ENCODE measurements at regions not wholly inside any gene's neighbourhood (a gene's known extent, or its start where the extent isn't known, plus 50 kb on each side); places are given as distances from the start of the nearest gene placed in this dataset.

- no peak for DNase-seq
- H3K36me3 ChIP-seq (ENCODE audit: control insufficient read depth, insufficient read depth, low read length), result no peaks in the 10 kb centered on the region
- H3K4me3 Mint-ChIP-seq, result no peak overlapping the region
- peaks cover 4% of the 10 kb centered on the region for H3K9me3 Mint-ChIP-seq
- no peak overlapping the region for H3K9ac ChIP-seq (ENCODE audit: extremely low read depth, low read length, poor library complexity, severe bottlenecking)
- H3K36me3 Mint-ChIP-seq (ENCODE audit: low read depth), result peaks cover 2% of the 10 kb centered on the region
- H3K27me3 ChIP-seq (ENCODE audit: control insufficient read depth, insufficient read depth, low read length, poor library complexity, severe bottlenecking), result no peaks in the 10 kb centered on the region
- no peaks in the 10 kb centered on the region for H3K4me1 Mint-ChIP-seq
- H3K27me3 Mint-ChIP-seq (ENCODE audit: insufficient read depth), result peaks cover 2% of the 10 kb centered on the region
- TF ChIP-seq, protein P1, sequence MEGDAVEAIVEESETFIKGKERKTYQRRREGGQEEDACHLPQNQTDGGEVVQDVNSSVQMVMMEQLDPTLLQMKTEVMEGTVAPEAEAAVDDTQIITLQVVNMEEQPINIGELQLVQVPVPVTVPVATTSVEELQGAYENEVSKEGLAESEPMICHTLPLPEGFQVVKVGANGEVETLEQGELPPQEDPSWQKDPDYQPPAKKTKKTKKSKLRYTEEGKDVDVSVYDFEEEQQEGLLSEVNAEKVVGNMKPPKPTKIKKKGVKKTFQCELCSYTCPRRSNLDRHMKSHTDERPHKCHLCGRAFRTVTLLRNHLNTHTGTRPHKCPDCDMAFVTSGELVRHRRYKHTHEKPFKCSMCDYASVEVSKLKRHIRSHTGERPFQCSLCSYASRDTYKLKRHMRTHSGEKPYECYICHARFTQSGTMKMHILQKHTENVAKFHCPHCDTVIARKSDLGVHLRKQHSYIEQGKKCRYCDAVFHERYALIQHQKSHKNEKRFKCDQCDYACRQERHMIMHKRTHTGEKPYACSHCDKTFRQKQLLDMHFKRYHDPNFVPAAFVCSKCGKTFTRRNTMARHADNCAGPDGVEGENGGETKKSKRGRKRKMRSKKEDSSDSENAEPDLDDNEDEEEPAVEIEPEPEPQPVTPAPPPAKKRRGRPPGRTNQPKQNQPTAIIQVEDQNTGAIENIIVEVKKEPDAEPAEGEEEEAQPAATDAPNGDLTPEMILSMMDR (conservative IDR thresholded peaks at IDR 0.05), result no peak
- WGBS, 2 experiments (ENCODE audit: insufficient coverage in 1 of 2, insufficient read length in 1 of 2), result 90 to 93% methylated on average over 11 to 14 of the region's 14 CpGs
- no peaks in the 10 kb centered on the region for H3K9me3 ChIP-seq (ENCODE audit: control insufficient read depth, low read length)
- no peak overlapping the region for H3K27ac ChIP-seq (ENCODE audit: low read depth, low read length)
- no peak overlapping the region for H3K27ac Mint-ChIP-seq
- H3K4me1 ChIP-seq (ENCODE audit: control insufficient read depth, insufficient read depth, low read length), result no peaks in the 10 kb centered on the region
- no peak overlapping the region for H3K4me3 ChIP-seq (ENCODE audit: low read length)
Observed at GRCh38 chr20:48223715-48224114, 438.4 kb upstream of the SULF2 start.

- 94% methylated on average over 6 to 8 of the region's 8 CpGs for WGBS, 2 experiments (ENCODE audit: insufficient coverage in 1 of 2, insufficient read length in 1 of 2)
- H3K27me3 ChIP-seq (ENCODE audit: control insufficient read depth, insufficient read depth, low read length, poor library complexity, severe bottlenecking), result no peaks in the 10 kb centered on the region
- no peaks in the 10 kb centered on the region for H3K36me3 ChIP-seq (ENCODE audit: control insufficient read depth, insufficient read depth, low read length)
- no peaks in the 10 kb centered on the region for H3K9me3 ChIP-seq (ENCODE audit: control insufficient read depth, low read length)
- TF ChIP-seq, protein P1 (conservative IDR thresholded peaks at IDR 0.05), result no peak
- no peak overlapping the region for H3K4me3 Mint-ChIP-seq
- no peaks in the 10 kb centered on the region for H3K4me1 Mint-ChIP-seq
- peaks cover 4% of the 10 kb centered on the region for H3K9me3 Mint-ChIP-seq
- no peak overlapping the region for H3K9ac ChIP-seq (ENCODE audit: extremely low read depth, low read length, poor library complexity, severe bottlenecking)
- H3K4me3 ChIP-seq (ENCODE audit: low read length), result no peak overlapping the region
- H3K36me3 Mint-ChIP-seq (ENCODE audit: low read depth), result peaks cover 2% of the 10 kb centered on the region
- H3K4me1 ChIP-seq (ENCODE audit: control insufficient read depth, insufficient read depth, low read length), result no peaks in the 10 kb centered on the region
- H3K27me3 Mint-ChIP-seq (ENCODE audit: insufficient read depth), result peaks cover 2% of the 10 kb centered on the region
- no peak overlapping the region for H3K27ac ChIP-seq (ENCODE audit: low read depth, low read length)
- no peak for DNase-seq
- H3K27ac Mint-ChIP-seq, result no peak overlapping the region
Observed at GRCh38 chr20:48222595-48223180, 437.4 kb upstream of the SULF2 start.

DNA sequence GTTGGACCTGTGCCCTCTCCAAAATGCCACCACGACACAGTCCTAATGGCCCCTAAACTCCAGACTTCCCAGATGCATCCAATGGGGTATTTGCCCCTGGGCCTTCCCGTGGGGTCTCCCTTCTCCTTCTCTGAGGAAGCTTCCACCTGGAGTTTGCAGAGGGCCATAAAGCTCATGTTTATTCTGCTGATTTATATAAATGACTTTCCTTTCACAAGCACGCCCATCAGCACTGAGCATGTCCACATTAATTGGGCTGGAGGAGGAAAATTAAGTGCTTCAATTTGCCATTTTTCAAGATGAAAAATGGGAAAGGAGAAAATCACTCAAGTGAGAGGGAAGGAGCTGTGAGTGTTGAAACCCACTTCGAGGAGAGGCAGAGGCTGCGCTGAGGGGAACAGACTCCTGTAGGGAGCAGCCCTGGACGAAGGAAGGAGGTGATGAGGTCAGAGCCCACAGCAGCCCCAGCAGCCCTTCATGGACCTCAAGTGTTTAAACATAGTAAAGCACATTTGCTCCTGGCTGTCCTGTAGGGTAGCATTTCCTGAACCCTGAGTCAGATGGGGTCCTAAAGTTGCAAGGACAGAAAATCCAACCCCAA, 434.9 kb upstream of the SULF2 start:
- DNase-seq, result no peak

More for the DNA sequence above, 434.9 kb upstream of the SULF2 start:
- H3K27ac Mint-ChIP-seq, result no peak overlapping the region
- peaks cover 2% of the 10 kb centered on the region for H3K36me3 Mint-ChIP-seq (ENCODE audit: low read depth)
- WGBS, 2 experiments (ENCODE audit: insufficient coverage in 1 of 2, insufficient read length in 1 of 2), result 89 to 96% methylated on average over 3 to 6 of the region's 6 CpGs
- H3K4me3 Mint-ChIP-seq, result no peak overlapping the region
- no peaks in the 10 kb centered on the region for H3K9me3 ChIP-seq (ENCODE audit: control insufficient read depth, low read length)
- H3K4me1 Mint-ChIP-seq, result peaks cover 4% of the 10 kb centered on the region
- no peak overlapping the region for H3K9ac ChIP-seq (ENCODE audit: extremely low read depth, low read length, poor library complexity, severe bottlenecking)
- no peaks in the 10 kb centered on the region for H3K36me3 ChIP-seq (ENCODE audit: control insufficient read depth, insufficient read depth, low read length)
- peaks cover 4% of the 10 kb centered on the region for H3K9me3 Mint-ChIP-seq
- no peak overlapping the region for H3K27ac ChIP-seq (ENCODE audit: low read depth, low read length)
- no peaks in the 10 kb centered on the region for H3K27me3 ChIP-seq (ENCODE audit: control insufficient read depth, insufficient read depth, low read length, poor library complexity, severe bottlenecking)
- TF ChIP-seq, protein P1 (conservative IDR thresholded peaks at IDR 0.05), result no peak
- H3K4me3 ChIP-seq (ENCODE audit: low read length), result no peak overlapping the region
- H3K27me3 Mint-ChIP-seq (ENCODE audit: insufficient read depth), result peaks cover 2% of the 10 kb centered on the region
- no peaks in the 10 kb centered on the region for H3K4me1 ChIP-seq (ENCODE audit: control insufficient read depth, insufficient read depth, low read length)
